Muscle of leg (tissue), 3 donors: ENCODE measurements at regions not wholly inside any gene's neighbourhood (a gene's known extent, or its start where the extent isn't known, plus 50 kb on each side); places are given as distances from the start of the nearest gene placed in this dataset.

Experiments
- DNase-seq: peaks from one replicate; pipeline ENCODE4 v3.0.0; 2013
- H3K27ac ChIP-seq: one replicate; pipeline ENCODE4 v1.5.1; 2013; ENCODE audit warnings: mild to moderate bottlenecking, low read length, control low read depth
- H3K27me3 ChIP-seq: one replicate; pipeline ENCODE4 v1.6.1; 2013; ENCODE audit warnings: low read length; ENCODE audit not compliant: control insufficient read depth, insufficient read depth
- H3K36me3 ChIP-seq: one replicate; pipeline ENCODE4 v1.6.1; 2013; ENCODE audit warnings: low read length; ENCODE audit not compliant: control insufficient read depth, insufficient read depth
- H3K4me1 ChIP-seq: one replicate; pipeline ENCODE4 v1.6.1; 2013; ENCODE audit warnings: low read length; ENCODE audit not compliant: control insufficient read depth, insufficient read depth
- H3K4me3 ChIP-seq: one replicate; pipeline ENCODE4 v1.5.1; 2013; ENCODE audit warnings: low read length, control low read depth
- H3K9me3 ChIP-seq: replicated peaks from 2 replicates; pipeline ENCODE4 v1.6.1; 2013; ENCODE audit warnings: low read depth, low read length; ENCODE audit not compliant: control insufficient read depth
- WGBS: methylation state at CpG from one replicate; pipeline ENCODE4 v1.1.5; 2013; ENCODE audit warnings: missing lambda C conversion rate; ENCODE audit not compliant: insufficient coverage; 5-methylcytosine and 5-hydroxymethylcytosine counted together

DNA sequence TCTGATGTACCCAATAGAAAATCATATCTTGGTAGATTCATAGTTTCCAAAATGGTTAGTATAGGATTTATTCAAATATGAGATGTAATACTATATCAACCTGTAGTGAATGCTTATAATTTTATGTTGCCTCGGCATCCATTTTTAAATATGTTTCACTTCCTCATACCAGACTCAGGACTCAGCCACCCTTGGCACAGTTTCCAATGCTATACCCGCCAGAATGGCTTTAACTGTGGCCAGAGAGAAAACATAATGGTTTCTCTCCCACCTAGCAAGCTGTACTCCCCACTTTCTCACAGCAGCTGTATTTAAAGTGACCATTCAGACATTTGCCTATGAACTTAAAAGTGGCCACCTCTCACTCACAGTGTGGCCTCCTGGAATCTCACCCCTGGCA lies 466.6 kb upstream of the PABPC4L start:
- Histone ChIP-seq H3K4me1 (no peaks in the 10 kb centered on the region), H3K9me3 (no peaks in the 10 kb centered on the region), H3K27ac (no peak overlapping the region), H3K27me3 (no peaks in the 10 kb centered on the region), H3K4me3 (no peak overlapping the region), H3K36me3 (no peaks in the 10 kb centered on the region)
- DNase-seq, result no peak
- WGBS, result no CpG with 5 or more reads among the region's 2 CpGs

- H3K27ac ChIP-seq, result no peak overlapping the region
- WGBS, result 74% methylated on average over 4 of the region's 4 CpGs
- no peaks in the 10 kb centered on the region for H3K27me3 ChIP-seq
- H3K36me3 ChIP-seq, result no peaks in the 10 kb centered on the region
- no peak overlapping the region for H3K4me3 ChIP-seq
- DNase-seq, result no peak
- no peaks in the 10 kb centered on the region for H3K4me1 ChIP-seq
- H3K9me3 ChIP-seq, result no peaks in the 10 kb centered on the region
These were observed 465.1 kb upstream of the PABPC4L start for GRCh38 chr4:134666640-134667039.

GRCh38 chr4:134665429-134665828 lies 463.8 kb upstream of the PABPC4L start:
- 77% methylated on average over 2 of the region's 2 CpGs for WGBS
- no peak overlapping the region for H3K4me3 ChIP-seq
- no peaks in the 10 kb centered on the region for H3K4me1 ChIP-seq
- no peaks in the 10 kb centered on the region for H3K27me3 ChIP-seq
- H3K36me3 ChIP-seq, result no peaks in the 10 kb centered on the region
- H3K27ac ChIP-seq, result no peak overlapping the region
- no peaks in the 10 kb centered on the region for H3K9me3 ChIP-seq
- DNase-seq, result no peak

DNA sequence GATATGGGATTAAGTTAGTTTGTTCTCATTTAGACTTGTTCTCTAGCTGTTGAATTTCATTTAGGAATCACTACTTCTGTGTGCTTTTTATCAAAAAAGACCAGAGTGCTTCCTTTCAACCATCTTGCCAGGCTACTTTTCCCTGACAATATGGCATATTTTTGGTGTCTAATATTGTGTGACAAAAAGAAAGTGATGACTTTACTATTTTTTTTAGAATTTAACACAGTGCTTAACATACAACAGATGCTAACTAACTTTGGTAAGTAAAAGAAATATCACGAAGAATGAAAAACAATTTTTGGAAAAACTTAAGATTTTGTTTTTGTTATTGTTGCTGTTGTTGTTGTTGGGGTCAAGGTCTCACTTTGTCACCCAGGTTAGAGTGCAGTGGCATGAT lies 462.2 kb upstream of the PABPC4L start:
- no peak overlapping the region for H3K27ac ChIP-seq
- H3K27me3 ChIP-seq, result no peaks in the 10 kb centered on the region
- H3K9me3 ChIP-seq, result no peaks in the 10 kb centered on the region
- H3K36me3 ChIP-seq, result no peaks in the 10 kb centered on the region
- no peak for DNase-seq
- no peak overlapping the region for H3K4me3 ChIP-seq
- no peaks in the 10 kb centered on the region for H3K4me1 ChIP-seq
- WGBS, result no CpG with 5 or more reads among the region's 1 CpG

GRCh38 chr4:134650461-134650860 lies 448.9 kb upstream of the PABPC4L start:
- H3K9me3 ChIP-seq, result no peaks in the 10 kb centered on the region
- H3K27me3 ChIP-seq, result no peaks in the 10 kb centered on the region
- no peaks in the 10 kb centered on the region for H3K4me1 ChIP-seq
- H3K4me3 ChIP-seq, result no peak overlapping the region
- no peak for DNase-seq
- no CpG with 5 or more reads among the region's 2 CpGs for WGBS
- no peaks in the 10 kb centered on the region for H3K36me3 ChIP-seq
- no peak overlapping the region for H3K27ac ChIP-seq

- H3K27ac ChIP-seq, result no peak overlapping the region
- no peaks in the 10 kb centered on the region for H3K36me3 ChIP-seq
- H3K9me3 ChIP-seq, result no peaks in the 10 kb centered on the region
- no peaks in the 10 kb centered on the region for H3K27me3 ChIP-seq
- H3K4me1 ChIP-seq, result no peaks in the 10 kb centered on the region
- WGBS, result no CpG with 5 or more reads among the region's 2 CpGs
- no peak overlapping the region for H3K4me3 ChIP-seq
- no peak for DNase-seq
These were observed 444.2 kb upstream of the PABPC4L start for GRCh38 chr4:134645778-134646177.

DNA sequence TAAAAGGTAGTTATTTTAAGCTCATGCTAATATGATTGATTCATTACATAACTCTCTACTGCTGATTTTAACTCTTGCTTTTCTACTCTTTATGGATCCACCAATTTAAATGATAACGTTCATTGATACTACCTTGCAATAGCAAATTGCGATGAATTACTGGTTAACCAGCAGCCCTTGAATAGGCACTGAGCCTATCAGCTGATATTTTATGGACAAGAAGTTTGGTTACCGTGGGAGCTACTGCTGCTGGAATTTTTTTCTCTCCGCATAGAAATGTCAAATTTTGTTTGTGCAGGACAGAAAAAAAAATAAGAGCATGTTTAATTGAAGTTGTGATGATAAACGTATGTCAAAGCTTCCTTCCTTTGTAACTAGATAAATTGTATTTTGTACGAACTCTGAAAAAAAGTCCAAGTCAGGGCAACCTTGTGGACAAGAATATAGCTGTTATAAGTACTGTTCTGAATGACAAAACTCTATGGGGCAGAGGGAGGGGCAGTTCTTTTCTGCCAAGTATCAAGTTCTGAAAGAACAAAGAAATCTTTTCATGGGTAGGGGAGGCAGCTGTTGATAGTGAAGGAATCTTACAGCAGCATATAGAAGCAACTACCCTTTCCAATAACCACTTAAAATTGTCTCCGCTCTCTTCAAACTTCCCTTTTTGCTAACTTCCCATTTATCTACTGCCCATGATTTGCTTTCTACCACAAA lies 434.9 kb upstream of the PABPC4L start:
- WGBS, result 61% methylated on average over 2 of the region's 7 CpGs
- Histone ChIP-seq H3K9me3 (no peaks in the 10 kb centered on the region), H3K4me1 (no peaks in the 10 kb centered on the region), H3K27me3 (no peaks in the 10 kb centered on the region), H3K4me3 (no peak overlapping the region), H3K27ac (no peak overlapping the region), H3K36me3 (no peaks in the 10 kb centered on the region)
- peak; percentile 18 for DNase-seq

DNA sequence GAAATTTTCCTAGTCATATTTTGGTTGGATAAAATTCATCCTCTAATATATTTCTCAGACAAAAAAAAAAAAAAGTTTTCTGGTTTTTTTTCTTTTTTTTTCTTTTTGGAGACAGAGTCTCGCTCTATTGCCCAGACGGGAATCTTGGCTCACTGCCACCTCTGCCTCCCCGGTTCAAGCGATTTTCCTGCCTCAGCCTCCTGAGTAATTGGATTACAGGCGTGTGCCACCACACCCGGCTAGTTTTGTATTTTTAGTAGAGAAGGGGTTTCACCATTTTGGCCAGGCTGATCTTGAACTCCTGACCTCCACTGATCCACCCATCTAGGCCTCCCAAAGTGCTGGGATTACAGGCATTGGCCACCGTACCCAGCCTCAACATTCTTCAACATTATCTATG lies 432.7 kb upstream of the PABPC4L start:
- no CpG with 5 or more reads among the region's 7 CpGs for WGBS
- H3K4me1 ChIP-seq, result no peaks in the 10 kb centered on the region
- no peak for DNase-seq

DNA sequence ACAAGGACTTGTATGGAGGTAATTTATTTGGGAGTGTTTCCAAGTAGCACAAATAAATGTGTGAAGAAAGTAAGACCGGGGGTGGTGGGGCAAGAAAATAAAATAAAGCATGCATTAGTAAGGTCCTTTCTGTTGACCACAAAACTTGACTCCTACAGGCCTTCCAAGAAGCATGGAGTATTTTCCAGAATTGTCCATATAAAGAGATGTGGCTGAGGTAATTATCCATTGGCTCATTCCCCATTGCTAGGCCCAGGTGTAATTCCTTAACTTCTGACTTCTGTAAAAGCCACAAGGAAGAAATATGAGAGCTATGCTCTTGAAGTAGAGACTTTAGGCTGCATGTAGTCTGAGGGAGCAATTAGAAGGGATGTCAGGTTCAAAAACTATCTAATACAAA lies 430.5 kb upstream of the PABPC4L start:
- no peak for DNase-seq
- WGBS, result no CpG with 5 or more reads among the region's 1 CpG
- H3K9me3 ChIP-seq, result no peaks in the 10 kb centered on the region
- no peaks in the 10 kb centered on the region for H3K27me3 ChIP-seq
- H3K4me1 ChIP-seq, result no peaks in the 10 kb centered on the region
- H3K27ac ChIP-seq, result no peak overlapping the region
- H3K36me3 ChIP-seq, result no peaks in the 10 kb centered on the region
- no peak overlapping the region for H3K4me3 ChIP-seq

More for the DNA sequence above, 432.7 kb upstream of the PABPC4L start:
- H3K9me3 ChIP-seq, result no peaks in the 10 kb centered on the region
- no peak overlapping the region for H3K4me3 ChIP-seq
- no peaks in the 10 kb centered on the region for H3K36me3 ChIP-seq
- H3K27me3 ChIP-seq, result no peaks in the 10 kb centered on the region
- H3K27ac ChIP-seq, result no peak overlapping the region

DNA sequence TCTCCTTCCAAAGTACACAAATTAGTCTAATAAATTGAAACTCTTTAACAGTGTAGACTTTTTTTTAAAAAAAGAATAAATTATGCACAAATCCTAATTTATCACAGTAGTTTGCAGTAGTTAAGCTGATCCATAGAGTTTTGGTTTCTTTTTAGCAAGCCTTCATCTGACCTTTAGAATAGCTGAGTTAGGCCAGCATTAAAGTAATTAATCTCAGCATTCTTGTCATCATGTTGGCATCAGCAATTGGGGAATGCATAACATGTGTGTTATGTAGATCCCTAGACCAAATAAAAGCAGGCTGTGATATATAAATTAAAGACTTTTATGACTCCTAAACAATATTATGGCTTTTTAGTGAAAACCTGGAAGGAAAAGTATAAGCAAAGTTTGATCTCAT lies 426.5 kb upstream of the PABPC4L start:
- no peak for DNase-seq

GRCh38 chr4:134627366-134627765 lies 425.8 kb upstream of the PABPC4L start:
- Histone ChIP-seq H3K27ac (no peak overlapping the region), H3K9me3 (no peaks in the 10 kb centered on the region), H3K27me3 (no peaks in the 10 kb centered on the region), H3K36me3 (no peaks in the 10 kb centered on the region), H3K4me3 (no peak overlapping the region), H3K4me1 (no peaks in the 10 kb centered on the region)
- no peak for DNase-seq
- WGBS, result 86% methylated on average over 1 of the region's 3 CpGs

More for the DNA sequence above, 426.5 kb upstream of the PABPC4L start:
- Histone ChIP-seq H3K27ac (no peak overlapping the region), H3K27me3 (no peaks in the 10 kb centered on the region), H3K36me3 (no peaks in the 10 kb centered on the region), H3K9me3 (no peaks in the 10 kb centered on the region), H3K4me3 (no peak overlapping the region), H3K4me1 (no peaks in the 10 kb centered on the region)
